Stomach (tissue), 8 donors: ENCODE measurements at regions not wholly inside any gene's neighbourhood (a gene's known extent, or its start where the extent isn't known, plus 50 kb on each side); places are given as distances from the start of the nearest gene placed in this dataset.

ENCODE experiments used
- DNase-seq, 2 donors: peaks; one replicate each; pipeline versions ENCODE4 v3.0.0 to v3.0.0-alpha.2; 2013 to 2019
- H3K27ac ChIP-seq, 5 donors: fragments of 200-600 bp in 4 of 5; sonication (generic) in 4 of 5; one replicate each; pipeline ENCODE4 v1.5.1; 2013 to 2019; ENCODE audit warnings: mild to moderate bottlenecking in 1 of 5, moderate library complexity in 1 of 5
- H3K27me3 ChIP-seq, 3 donors: fragments of 200-600 bp; sonication (generic); one replicate each; pipeline ENCODE4 v1.5.1; 2017 to 2019; ENCODE audit warnings: mixed run types in 1 of 3
- H3K36me3 ChIP-seq, 4 donors: fragments of 200-600 bp; sonication (generic); 1 replicate in 3 of 4; 2 replicates in 1 of 4; pipeline ENCODE4 v1.5.1; 2016 to 2019
- H3K4me1 ChIP-seq, 4 donors: fragments of 200-600 bp; sonication (generic); one replicate each; pipeline ENCODE4 v1.5.1; 2016 to 2019
- H3K4me3 ChIP-seq, 4 donors: fragments of 200-600 bp; sonication (generic) in 3 of 4; one replicate each; pipeline ENCODE4 v1.5.1; 2016 to 2019; ENCODE audit warnings: mild to moderate bottlenecking in 1 of 4
- H3K9me3 ChIP-seq, 4 donors: fragments of 200-600 bp; sonication (generic); one replicate each; pipeline ENCODE4 v1.5.1; 2016 to 2019
- EP300 ChIP-seq: sonication (generic); formaldehyde crosslinking; IDR thresholded peaks from one replicate; pipeline ENCODE4 v1.6.1; 2017; ENCODE audit warnings: antibody characterized with exemption
- POLR2A ChIP-seq, 4 donors: fragments of 450-650 bp; IDR thresholded peaks; one replicate each; pipeline ENCODE4 v1.6.1; 2016; ENCODE audit warnings: antibody characterized with exemption in 4 of 4, control low read depth in 2 of 4, mild to moderate bottlenecking in 1 of 4, moderate library complexity in 1 of 4
- POLR2AphosphoS5 ChIP-seq, 3 donors: sonication (generic); formaldehyde crosslinking; IDR thresholded peaks; one replicate each; pipeline ENCODE4 v1.6.1; 2016; ENCODE audit warnings: antibody characterized with exemption in 3 of 3
- WGBS, 5 donors: extraction: QIAGEN DNeasy Blood & Tissue Kit in 3 of 5; methylation state at CpG; one replicate each; pipeline versions ENCODE4 v1.1.5 to v1.1.7; 2013 to 2018; 5-methylcytosine and 5-hydroxymethylcytosine counted together
- intact Hi-C: fragments of 100-400 bp; cut with DNase I; formaldehyde crosslinking; loops from one replicate; pipeline ENCODE4 v1.15.1; 2023; ENCODE audit warnings: low total_unique reads
- TF ChIP-seq, protein P1 (sequence below), 7 experiments: fragments of 450-650 bp in 4 of 7; fragments of 200-600 bp in 3 of 7; sonication (generic) in 3 of 7; IDR thresholded peaks; one replicate each; pipeline ENCODE4 v1.5.1; 2016 to 2019; ENCODE audit warnings: antibody characterized with exemption in 7 of 7, control low read depth in 2 of 7, mild to moderate bottlenecking in 1 of 7
- donor health status: healthy with polysubstance abuse.
- donor health status: Bipolar disorder and iron deficiency.
- donor health status: healthy.

DNA sequence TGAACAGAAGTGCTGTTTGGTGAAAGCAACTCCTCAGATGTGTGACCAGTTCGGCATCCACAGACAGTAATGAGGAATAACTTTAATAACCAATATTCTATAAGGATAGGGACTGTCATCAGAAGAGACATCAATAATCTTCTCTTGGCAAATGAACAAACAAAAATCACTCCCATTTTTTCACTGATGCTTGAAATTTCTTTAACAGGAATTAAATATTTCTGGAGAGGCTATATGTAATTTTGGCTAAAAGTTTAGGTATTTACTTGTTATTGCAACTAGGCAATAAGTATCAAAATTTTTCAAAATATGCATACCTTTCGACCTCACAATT is 121.6 kb upstream of the EEA1 start:
- H3K4me1 ChIP-seq = peaks cover 0 to 10% (median 3%) of the 10 kb centered on the region in 4 donors
- 92 to 98% (median 94%) methylated on average over 2 of the region's 2 CpGs for WGBS, 5 donors
- no peak for TF ChIP-seq POLR2A (IDR thresholded peaks at IDR 0.05)
- H3K27me3 ChIP-seq = no peaks in the 10 kb centered on the region
- no peak for DNase-seq
- H3K27ac ChIP-seq = no peak overlapping the region
- H3K36me3 ChIP-seq = no peaks in the 10 kb centered on the region
- no peaks in the 10 kb centered on the region for H3K9me3 ChIP-seq
- intact Hi-C loops = no loop called here
- no peak overlapping the region for H3K4me3 ChIP-seq

DNA sequence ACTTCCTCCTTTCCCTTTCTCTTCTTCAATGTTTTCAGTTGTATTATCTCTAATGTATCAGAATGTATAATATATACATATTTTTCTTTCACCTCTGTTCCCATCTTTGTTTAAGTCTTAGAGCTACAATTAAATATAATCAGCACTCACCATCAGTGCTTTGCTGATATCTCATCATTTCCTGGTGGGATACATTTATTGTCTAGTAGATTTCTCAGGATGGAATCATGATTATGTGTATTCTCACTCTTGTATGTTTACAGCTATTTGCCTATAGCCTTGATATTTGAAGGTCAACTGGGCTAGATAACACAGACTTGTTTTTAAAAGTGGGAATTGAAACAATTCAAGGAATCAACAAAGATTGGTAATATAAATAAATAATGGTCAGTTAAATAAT is 124.9 kb upstream of the EEA1 start:
- intact Hi-C loops = no loop called here
- H3K9me3 ChIP-seq = no peaks in the 10 kb centered on the region
- no peak overlapping the region for H3K4me3 ChIP-seq
- no peak overlapping the region for H3K27ac ChIP-seq
- peaks cover 0 to 10% (median 3%) of the 10 kb centered on the region in 4 donors for H3K4me1 ChIP-seq
- no peaks in the 10 kb centered on the region for H3K36me3 ChIP-seq
- TF ChIP-seq POLR2AphosphoS5 (IDR thresholded peaks at IDR 0.05) (no peak), POLR2A (IDR thresholded peaks at IDR 0.05) (no peak), EP300 (no peak)
- TF ChIP-seq, protein P1, sequence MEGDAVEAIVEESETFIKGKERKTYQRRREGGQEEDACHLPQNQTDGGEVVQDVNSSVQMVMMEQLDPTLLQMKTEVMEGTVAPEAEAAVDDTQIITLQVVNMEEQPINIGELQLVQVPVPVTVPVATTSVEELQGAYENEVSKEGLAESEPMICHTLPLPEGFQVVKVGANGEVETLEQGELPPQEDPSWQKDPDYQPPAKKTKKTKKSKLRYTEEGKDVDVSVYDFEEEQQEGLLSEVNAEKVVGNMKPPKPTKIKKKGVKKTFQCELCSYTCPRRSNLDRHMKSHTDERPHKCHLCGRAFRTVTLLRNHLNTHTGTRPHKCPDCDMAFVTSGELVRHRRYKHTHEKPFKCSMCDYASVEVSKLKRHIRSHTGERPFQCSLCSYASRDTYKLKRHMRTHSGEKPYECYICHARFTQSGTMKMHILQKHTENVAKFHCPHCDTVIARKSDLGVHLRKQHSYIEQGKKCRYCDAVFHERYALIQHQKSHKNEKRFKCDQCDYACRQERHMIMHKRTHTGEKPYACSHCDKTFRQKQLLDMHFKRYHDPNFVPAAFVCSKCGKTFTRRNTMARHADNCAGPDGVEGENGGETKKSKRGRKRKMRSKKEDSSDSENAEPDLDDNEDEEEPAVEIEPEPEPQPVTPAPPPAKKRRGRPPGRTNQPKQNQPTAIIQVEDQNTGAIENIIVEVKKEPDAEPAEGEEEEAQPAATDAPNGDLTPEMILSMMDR (IDR thresholded peaks at IDR 0.05) = no peak
- no peaks in the 10 kb centered on the region for H3K27me3 ChIP-seq
- no peak for DNase-seq

DNA sequence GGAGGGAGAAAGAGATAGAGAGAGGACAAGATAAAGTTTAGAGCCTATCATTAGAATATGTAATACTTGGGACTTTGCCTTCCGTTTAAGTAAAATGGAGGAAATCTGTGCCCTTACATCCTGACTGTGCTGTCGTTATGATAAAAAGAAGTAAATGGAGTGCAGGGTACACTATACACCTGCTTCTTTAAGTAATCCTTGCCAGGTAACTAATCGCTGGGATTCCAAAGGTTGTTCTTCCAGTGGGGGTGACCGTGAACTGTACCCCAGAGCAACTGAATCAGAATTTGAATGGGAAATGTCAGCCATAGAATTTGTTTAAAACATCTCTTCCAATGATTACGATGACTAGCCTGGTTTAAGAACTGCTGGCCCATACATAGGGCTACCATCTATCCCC is 126.1 kb upstream of the EEA1 start:
- Histone ChIP-seq H3K36me3 (no peaks in the 10 kb centered on the region), H3K4me3 (no peak overlapping the region), H3K9me3 (no peaks in the 10 kb centered on the region), H3K27me3 (no peaks in the 10 kb centered on the region), H3K27ac (no peak overlapping the region), H3K4me1 (peaks cover 0 to 7% (median 2%) of the 10 kb centered on the region in 4 donors)
- intact Hi-C loops = no loop called here
- TF ChIP-seq, protein P1 (IDR thresholded peaks at IDR 0.05) = no peak
- TF ChIP-seq POLR2AphosphoS5 (IDR thresholded peaks at IDR 0.05) = no peak
- TF ChIP-seq EP300 = no peak
- no peak for TF ChIP-seq POLR2A (IDR thresholded peaks at IDR 0.05)
- DNase-seq = no peak
- 91 to 96% (median 93%) methylated on average over 5 of the region's 5 CpGs for WGBS, 5 donors

DNA sequence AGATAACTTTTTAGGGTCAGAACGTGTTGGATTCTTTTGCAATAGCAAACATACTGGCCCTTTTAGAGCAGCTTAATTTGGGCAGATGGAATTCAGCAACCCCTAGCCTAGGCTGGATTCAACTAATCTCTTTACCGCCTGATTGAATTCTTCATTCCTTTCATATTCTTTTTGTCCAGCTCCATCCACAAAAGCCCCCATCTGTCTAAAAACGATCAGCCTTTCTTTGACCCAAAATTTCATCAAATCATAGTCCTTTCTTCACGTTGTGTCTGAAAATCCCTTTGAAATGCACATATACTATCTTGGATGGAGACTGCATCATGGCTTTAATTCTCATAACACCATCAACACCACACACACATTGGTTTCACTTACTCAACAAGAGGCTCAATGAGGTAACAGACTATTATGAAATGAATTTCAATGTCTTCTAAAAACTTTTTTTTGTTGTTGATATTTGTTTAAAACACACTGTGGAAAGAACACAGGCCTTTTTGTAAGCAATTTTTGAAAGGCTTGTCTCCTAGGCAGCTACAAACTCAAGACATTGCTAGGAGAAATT is 128.0 kb upstream of the EEA1 start:
- 30 to 54% (median 35%) methylated on average over 4 of the region's 4 CpGs for WGBS, 5 donors
- H3K4me3 ChIP-seq = no peak overlapping the region
- H3K36me3 ChIP-seq = no peaks in the 10 kb centered on the region
- no peaks in the 10 kb centered on the region for H3K9me3 ChIP-seq
- H3K4me1 ChIP-seq = peaks cover 0 to 17% (median 5%) of the 10 kb centered on the region in 4 donors
- H3K27ac ChIP-seq = no peak overlapping the region
- no peak for TF ChIP-seq POLR2AphosphoS5 (IDR thresholded peaks at IDR 0.05)
- no peak for TF ChIP-seq POLR2A (IDR thresholded peaks at IDR 0.05)
- TF ChIP-seq, protein P1 (IDR thresholded peaks at IDR 0.05) = no peak
- no peak for TF ChIP-seq EP300
- no peaks in the 10 kb centered on the region for H3K27me3 ChIP-seq
- intact Hi-C loops = no loop called here
- DNase-seq = no peak

DNA sequence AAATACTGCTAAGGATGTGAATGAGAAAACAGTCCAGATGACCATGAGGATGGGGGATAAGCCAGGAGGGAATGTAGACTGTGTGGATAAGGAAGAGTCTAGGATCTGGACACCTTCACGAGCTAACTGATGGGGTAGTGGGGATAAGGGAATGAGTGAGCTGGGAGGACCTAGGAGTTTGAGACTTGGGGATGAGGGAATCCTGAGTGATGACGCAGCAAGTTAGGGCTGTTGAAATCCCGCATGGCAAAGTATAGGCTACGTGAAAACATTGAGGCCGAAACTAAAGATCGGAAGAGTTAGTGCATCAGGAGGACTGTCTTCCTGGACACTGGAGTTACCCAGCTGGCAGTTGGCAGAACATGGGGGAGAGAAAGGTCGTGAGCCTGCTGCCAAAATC is 129.2 kb upstream of the EEA1 start:
- intact Hi-C loops = no loop called here
- Histone ChIP-seq H3K27ac (no peak overlapping the region), H3K9me3 (no peaks in the 10 kb centered on the region), H3K4me1 (peaks cover 0 to 22% (median 5%) of the 10 kb centered on the region in 4 donors), H3K4me3 (no peak overlapping the region), H3K36me3 (no peaks in the 10 kb centered on the region), H3K27me3 (no peaks in the 10 kb centered on the region)
- DNase-seq = no peak
- 77 to 95% (median 82%) methylated on average over 7 of the region's 7 CpGs for WGBS, 5 donors
- no peak for TF ChIP-seq EP300
